DND-41 (cell line): ENCODE measurements at regions not wholly inside any gene's neighbourhood (a gene's known extent, or its start where the extent isn't known, plus 50 kb on each side); places are given as distances from the start of the nearest gene placed in this dataset.

Source experiments
- ATAC-seq: fragments of 200-7000 bp; cut with Tn5 transposase; 3 replicates; pipeline ENCODE4 v1.9.1; 2021; ENCODE audit warnings: low read depth; ENCODE audit not compliant: insufficient read depth
- DNase-seq: peaks from one replicate; pipeline ENCODE4 v3.0.0-alpha.2; 2020
- H2AFZ ChIP-seq: 2 replicates; pipeline ENCODE4 v1.6.0; 2012; ENCODE audit warnings: low read depth, low read length
- H3K27ac ChIP-seq: 2 replicates; pipeline ENCODE4 v1.5.1; 2012; ENCODE audit warnings: low read length, inconsistent platforms
- H3K27me3 ChIP-seq: fragments of 200-600 bp; sonication (generic); 2 replicates; pipeline ENCODE4 v1.6.0; 2012; ENCODE audit warnings: low read length, mild to moderate bottlenecking, inconsistent platforms; ENCODE audit not compliant: insufficient read depth, poor library complexity
- H3K36me3 ChIP-seq: 2 replicates; pipeline ENCODE4 v1.5.1; 2012; ENCODE audit warnings: low read length, inconsistent platforms; ENCODE audit not compliant: insufficient read depth
- H3K4me1 ChIP-seq: 2 replicates; pipeline ENCODE4 v1.5.1; 2012; ENCODE audit warnings: mild to moderate bottlenecking, low read length; ENCODE audit not compliant: insufficient read depth
- H3K4me2 ChIP-seq: 2 replicates; pipeline ENCODE4 v1.6.0; 2012; ENCODE audit warnings: mild to moderate bottlenecking, moderate library complexity, low read length, inconsistent platforms; ENCODE audit not compliant: insufficient read depth
- H3K4me3 ChIP-seq, 2 experiments: fragments of 200-600 bp in 1 of 2; shearing (Covaris generic) in 1 of 2; 2 replicates each; pipeline ENCODE4 v1.5.1; 2012 to 2016; ENCODE audit warnings: inconsistent platforms in 2 of 2, low read length in 2 of 2, mild to moderate bottlenecking in 2 of 2, low read depth in 1 of 2, moderate library complexity in 1 of 2
- H3K79me2 ChIP-seq: 2 replicates; pipeline ENCODE4 v1.6.0; 2012; ENCODE audit warnings: low read length, inconsistent platforms; ENCODE audit not compliant: insufficient read depth
- H3K9ac ChIP-seq: 2 replicates; pipeline ENCODE4 v1.6.0; 2012; ENCODE audit warnings: low read depth, mild to moderate bottlenecking, inconsistent platforms, low read length, moderate library complexity
- H3K9me3 ChIP-seq: 2 replicates; pipeline ENCODE4 v1.5.1; 2012; ENCODE audit warnings: low read length, moderate library complexity, mild to moderate bottlenecking, inconsistent platforms; ENCODE audit not compliant: insufficient read depth, severe bottlenecking
- H4K20me1 ChIP-seq: 2 replicates; pipeline ENCODE4 v1.6.0; 2012; ENCODE audit warnings: low read length; ENCODE audit not compliant: insufficient read depth
- CTCF ChIP-seq: IDR thresholded peaks from 2 replicates; pipeline ENCODE4 v1.5.1; 2012; ENCODE audit warnings: borderline replicate concordance, low read length, moderate library complexity, mild to moderate bottlenecking; ENCODE audit not compliant: poor library complexity, severe bottlenecking; ENCODE audit errors: extremely low read depth
- EZH2 ChIP-seq: IDR thresholded peaks from 3 replicates; pipeline ENCODE4 v1.6.1; 2012; ENCODE audit warnings: borderline replicate concordance, low read depth, mild to moderate bottlenecking, moderate library complexity, low read length, inconsistent platforms; ENCODE audit not compliant: severe bottlenecking

GRCh38 chr6:126640356-126640755, 300.4 kb downstream of the CENPW start:
- H3K27ac ChIP-seq = no peak overlapping the region
- H3K79me2 ChIP-seq = no peaks in the 10 kb centered on the region
- H3K9ac ChIP-seq = no peak overlapping the region
- no peaks in the 10 kb centered on the region for H4K20me1 ChIP-seq
- TF ChIP-seq CTCF = no peak
- TF ChIP-seq EZH2 = no peak
- H3K4me1 ChIP-seq = no peaks in the 10 kb centered on the region
- no peaks in the 10 kb centered on the region for H3K36me3 ChIP-seq
- no peak overlapping the region for H2AFZ ChIP-seq
- no peaks in the 10 kb centered on the region for H3K9me3 ChIP-seq
- H3K4me3 ChIP-seq = no peak overlapping the region
- DNase-seq = no peak
- no peak overlapping the region for H3K4me2 ChIP-seq
- H3K27me3 ChIP-seq = no peaks in the 10 kb centered on the region
- no peak for ATAC-seq

GRCh38 chr6:126640921-126641320, 301.0 kb downstream of the CENPW start:
- Histone ChIP-seq H3K4me1 (no peaks in the 10 kb centered on the region), H4K20me1 (no peaks in the 10 kb centered on the region), H2AFZ (no peak overlapping the region), H3K79me2 (no peaks in the 10 kb centered on the region), H3K9ac (no peak overlapping the region), H3K4me2 (no peak overlapping the region), H3K27me3 (no peaks in the 10 kb centered on the region), H3K36me3 (no peaks in the 10 kb centered on the region), H3K4me3 (no peak overlapping the region), H3K27ac (no peak overlapping the region), H3K9me3 (no peaks in the 10 kb centered on the region)
- TF ChIP-seq EZH2 (no peak), CTCF (no peak)
- DNase-seq (no peak), ATAC-seq (no peak)

- no peak for ATAC-seq
- Histone ChIP-seq H2AFZ (no peak overlapping the region), H3K4me2 (no peak overlapping the region), H3K36me3 (no peaks in the 10 kb centered on the region), H3K9me3 (no peaks in the 10 kb centered on the region), H3K9ac (no peak overlapping the region), H4K20me1 (no peaks in the 10 kb centered on the region), H3K4me3 (no peak overlapping the region), H3K27ac (no peak overlapping the region), H3K4me1 (no peaks in the 10 kb centered on the region), H3K27me3 (no peaks in the 10 kb centered on the region), H3K79me2 (no peaks in the 10 kb centered on the region)
- DNase-seq = no peak
- no peak for TF ChIP-seq EZH2
- TF ChIP-seq CTCF = no peak
Observed at GRCh38 chr6:126641641-126642040, 301.7 kb downstream of the CENPW start.

- H4K20me1 ChIP-seq = no peaks in the 10 kb centered on the region
- no peak overlapping the region for H3K4me2 ChIP-seq
- H3K27me3 ChIP-seq = no peaks in the 10 kb centered on the region
- no peaks in the 10 kb centered on the region for H3K4me1 ChIP-seq
- TF ChIP-seq CTCF = no peak
- no peak for TF ChIP-seq EZH2
- ATAC-seq = no peak
- no peaks in the 10 kb centered on the region for H3K36me3 ChIP-seq
- H3K27ac ChIP-seq = no peak overlapping the region
- DNase-seq = no peak
- no peak overlapping the region for H3K9ac ChIP-seq
- no peak overlapping the region for H2AFZ ChIP-seq
- no peaks in the 10 kb centered on the region for H3K79me2 ChIP-seq
- no peaks in the 10 kb centered on the region for H3K9me3 ChIP-seq
- H3K4me3 ChIP-seq = no peak overlapping the region
Observed at GRCh38 chr6:126643352-126643751, 303.4 kb downstream of the CENPW start.
